ENCODE measurements at regions not wholly inside any gene's neighbourhood (a gene's known extent, or its start where the extent isn't known, plus 50 kb on each side); places are given as distances from the start of the nearest gene placed in this dataset.

GRCh38 chr17:36829676-36830075, 107.6 kb upstream of the LHX1 start:
- Histone ChIP-seq H3K27ac (ENCODE audit: low read depth, low read length) (no peak overlapping the region), H3K4me2 (ENCODE audit: insufficient read depth, low read length) (no peak overlapping the region), H3K4me3 (ENCODE audit: insufficient read depth, low read length) (no peak overlapping the region), H4K20me1 (ENCODE audit: insufficient read depth, low read length) (no peaks in the 10 kb centered on the region), H3K9me3 (ENCODE audit: low read depth, low read length) (no peaks in the 10 kb centered on the region), H3K36me3 (ENCODE audit: insufficient read depth, low read length) (no peaks in the 10 kb centered on the region), H3K79me2 (ENCODE audit: insufficient read depth, low read length) (no peaks in the 10 kb centered on the region), H3K27me3 (ENCODE audit: insufficient read depth, low read length) (peaks cover 24% of the 10 kb centered on the region), H2AFZ (ENCODE audit: low read length) (no peak overlapping the region), H3K4me1 (ENCODE audit: insufficient read depth, low read length) (no peaks in the 10 kb centered on the region)
- no peak for TF ChIP-seq CTCF (IDR thresholded peaks at IDR 0.05; ENCODE audit: extremely low read depth, low read depth, low read length)
- no peak for DNase-seq (ENCODE audit: insufficient read length, low spot score, missing footprints)

DNA sequence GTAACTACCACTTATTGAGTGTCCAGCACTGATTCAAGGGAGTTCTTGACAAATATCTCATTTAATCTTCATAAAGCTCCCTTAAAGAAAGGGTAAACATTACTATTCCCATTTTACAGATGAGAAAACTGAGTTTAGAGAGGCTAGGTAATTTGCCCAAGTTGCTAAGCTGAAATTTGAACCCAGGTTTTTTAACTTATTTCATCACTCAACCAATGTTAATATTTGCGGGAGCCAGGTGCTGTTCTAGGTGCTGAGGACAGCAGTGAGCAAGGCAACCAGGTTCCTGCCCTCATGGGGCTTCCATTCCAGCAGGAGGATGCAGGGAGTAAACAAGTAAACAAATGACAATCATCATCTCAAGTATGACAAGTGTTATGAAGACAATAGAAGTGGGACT, 104.0 kb upstream of the LHX1 start:
- Histone ChIP-seq H4K20me1 (ENCODE audit: insufficient read depth, low read length) (no peaks in the 10 kb centered on the region), H3K27me3 (ENCODE audit: insufficient read depth, low read length) (peaks cover 3% of the 10 kb centered on the region), H3K36me3 (ENCODE audit: insufficient read depth, low read length) (no peaks in the 10 kb centered on the region), H3K9me3 (ENCODE audit: low read depth, low read length) (no peaks in the 10 kb centered on the region), H3K4me2 (ENCODE audit: insufficient read depth, low read length) (no peak overlapping the region), H3K4me1 (ENCODE audit: insufficient read depth, low read length) (no peaks in the 10 kb centered on the region), H2AFZ (ENCODE audit: low read length) (no peak overlapping the region), H3K4me3 (ENCODE audit: insufficient read depth, low read length) (no peak overlapping the region), H3K27ac (ENCODE audit: low read depth, low read length) (no peak overlapping the region), H3K79me2 (ENCODE audit: insufficient read depth, low read length) (no peaks in the 10 kb centered on the region)
- no peak for TF ChIP-seq CTCF (IDR thresholded peaks at IDR 0.05; ENCODE audit: extremely low read depth, low read depth, low read length)
- no peak for DNase-seq (ENCODE audit: insufficient read length, low spot score, missing footprints)

DNA sequence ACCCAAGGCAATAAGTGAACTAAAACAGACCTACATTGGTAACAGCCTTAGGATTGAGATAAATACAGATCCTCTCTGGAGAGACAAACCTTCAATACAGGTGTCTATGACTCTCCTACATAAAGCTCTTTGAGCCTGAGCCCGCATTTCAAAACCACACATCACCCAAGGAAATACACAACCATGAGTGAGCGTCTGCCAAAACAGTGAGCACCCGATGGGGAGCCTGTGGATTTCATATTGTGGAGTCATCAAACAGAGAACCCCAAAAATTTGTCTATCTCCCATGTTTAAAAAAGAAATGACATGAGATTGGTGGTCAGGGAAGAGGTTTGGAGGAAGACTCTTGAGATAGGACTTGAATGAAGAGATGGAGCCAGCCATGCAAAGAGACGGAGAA, 102.2 kb upstream of the LHX1 start:
- no peak for DNase-seq (ENCODE audit: insufficient read length, low spot score, missing footprints)
- TF ChIP-seq CTCF (IDR thresholded peaks at IDR 0.05; ENCODE audit: extremely low read depth, low read depth, low read length): no peak
- Histone ChIP-seq H2AFZ (ENCODE audit: low read length) (no peak overlapping the region), H3K4me2 (ENCODE audit: insufficient read depth, low read length) (no peak overlapping the region), H3K4me1 (ENCODE audit: insufficient read depth, low read length) (no peaks in the 10 kb centered on the region), H4K20me1 (ENCODE audit: insufficient read depth, low read length) (no peaks in the 10 kb centered on the region), H3K27ac (ENCODE audit: low read depth, low read length) (no peak overlapping the region), H3K4me3 (ENCODE audit: insufficient read depth, low read length) (no peak overlapping the region), H3K79me2 (ENCODE audit: insufficient read depth, low read length) (no peaks in the 10 kb centered on the region), H3K27me3 (ENCODE audit: insufficient read depth, low read length) (no peaks in the 10 kb centered on the region), H3K36me3 (ENCODE audit: insufficient read depth, low read length) (no peaks in the 10 kb centered on the region), H3K9me3 (ENCODE audit: low read depth, low read length) (no peaks in the 10 kb centered on the region)

GRCh38 chr17:36837195-36837938, 99.9 kb upstream of the LHX1 start:
- no peak overlapping the region for H2AFZ ChIP-seq (ENCODE audit: low read length)
- H3K79me2 ChIP-seq (ENCODE audit: insufficient read depth, low read length): no peaks in the 10 kb centered on the region
- no peaks in the 10 kb centered on the region for H3K4me1 ChIP-seq (ENCODE audit: insufficient read depth, low read length)
- H3K36me3 ChIP-seq (ENCODE audit: insufficient read depth, low read length): no peaks in the 10 kb centered on the region
- H3K27ac ChIP-seq (ENCODE audit: low read depth, low read length): no peak overlapping the region
- H3K9me3 ChIP-seq (ENCODE audit: low read depth, low read length): no peaks in the 10 kb centered on the region
- no peak for DNase-seq (ENCODE audit: insufficient read length, low spot score, missing footprints)
- no peak overlapping the region for H3K4me2 ChIP-seq (ENCODE audit: insufficient read depth, low read length)
- H3K27me3 ChIP-seq (ENCODE audit: insufficient read depth, low read length): peaks cover 6% of the 10 kb centered on the region
- no peak overlapping the region for H3K4me3 ChIP-seq (ENCODE audit: insufficient read depth, low read length)
- no peak for TF ChIP-seq CTCF (IDR thresholded peaks at IDR 0.05; ENCODE audit: extremely low read depth, low read depth, low read length)
- no peaks in the 10 kb centered on the region for H4K20me1 ChIP-seq (ENCODE audit: insufficient read depth, low read length)
